Kidney (tissue), 13 donors: ENCODE measurements at regions not wholly inside any gene's neighbourhood (a gene's known extent, or its start where the extent isn't known, plus 50 kb on each side); places are given as distances from the start of the nearest gene placed in this dataset.

ENCODE experiments used
- DNase-seq, 5 donors: peaks; one replicate each; pipeline ENCODE4 v3.0.0-alpha.2; 2013 to 2020
- FAIRE-seq: peaks from 2 replicates; lab custom pipeline; 2012; peaks lifted over from hg19 to GRCh38; lab: Jason Lieb, UNC
- H3K27ac ChIP-seq, 2 donors: one replicate each; pipeline ENCODE4 v1.7.0; 2013; ENCODE audit warnings: low read depth in 2 of 2, low read length in 2 of 2, inconsistent platforms in 1 of 2
- H3K27me3 ChIP-seq: one replicate; pipeline ENCODE4 v1.7.1; 2013; ENCODE audit warnings: low read length, inconsistent platforms; ENCODE audit not compliant: control insufficient read depth, insufficient read depth
- H3K36me3 ChIP-seq, 3 donors: one replicate each; pipeline versions ENCODE4 v1.7.0 to v1.7.1; 2013; ENCODE audit warnings: low read length in 3 of 3, control low read depth in 1 of 3, inconsistent platforms in 1 of 3; ENCODE audit not compliant: insufficient read depth in 3 of 3, control insufficient read depth in 2 of 3
- H3K4me1 ChIP-seq, 3 donors: one replicate each; pipeline versions ENCODE4 v1.7.0 to v1.7.1; 2013; ENCODE audit warnings: low read length in 3 of 3, inconsistent platforms in 1 of 3, low read depth in 1 of 3; ENCODE audit not compliant: control insufficient read depth in 2 of 3, insufficient read depth in 2 of 3
- H3K4me3 ChIP-seq, 3 donors: one replicate each; pipeline versions ENCODE4 v1.7.0 to v1.8.1; 2013; ENCODE audit warnings: low read length in 3 of 3, control low read depth in 1 of 3, inconsistent platforms in 1 of 3
- H3K9ac ChIP-seq, 3 donors: one replicate each; pipeline versions ENCODE4 v1.7.0 to v1.7.1; 2013; ENCODE audit warnings: low read length in 3 of 3, control low read depth in 1 of 3, inconsistent platforms in 1 of 3
- H3K9me3 ChIP-seq, 3 donors: one replicate each; pipeline versions ENCODE4 v1.7.0 to v1.7.1; 2013; ENCODE audit warnings: low read length in 3 of 3, control low read depth in 1 of 3, inconsistent platforms in 1 of 3; ENCODE audit not compliant: control insufficient read depth in 2 of 3, insufficient read depth in 1 of 3
- intact Hi-C: fragments of 100-400 bp; cut with DNase I; formaldehyde crosslinking; loops from one replicate; pipeline ENCODE4 v1.11.1; 2022
- TF ChIP-seq, protein P1 (sequence below): IDR thresholded peaks from 3 replicates; pipeline ENCODE4 v1.5.1; 2012; ENCODE audit warnings: mild to moderate bottlenecking, moderate library complexity, borderline replicate concordance; ENCODE audit not compliant: insufficient read depth; ENCODE audit errors: extremely low read depth
- donor health status: control.
- donor health status: control.
- donor health status: control.
- donor health status: control.
- donor health status: control.
- donor health status: DM: yes; HTN: yes; CAD: no.
- donor health status: Normal renal cell carcinoma (clear cell type).

DNA sequence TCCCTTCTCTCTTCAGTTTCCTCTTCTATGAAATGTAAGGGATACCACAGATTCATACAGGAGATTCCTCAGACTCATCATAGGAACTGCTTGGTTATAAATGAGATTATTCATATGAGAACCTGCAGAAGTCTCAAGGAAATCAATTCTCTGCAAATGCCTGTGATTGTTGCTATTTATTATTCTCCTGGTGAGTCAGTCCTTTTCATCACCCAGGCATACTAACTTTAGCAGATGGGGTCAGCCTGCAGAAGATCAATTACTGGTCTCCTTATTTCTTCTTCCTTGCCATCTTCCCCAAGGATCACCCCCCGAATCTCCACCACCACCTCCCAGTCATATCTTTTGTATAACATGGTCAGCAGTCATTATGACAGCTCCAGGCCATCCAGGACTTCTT is 53.8 kb upstream of the DCP1A start:
- no peak overlapping the region for H3K4me3 ChIP-seq
- no peak for FAIRE-seq
- H3K9me3 ChIP-seq: no peaks in the 10 kb centered on the region
- H3K4me1 ChIP-seq: no peaks in the 10 kb centered on the region
- intact Hi-C loops: no loop called here
- no peaks in the 10 kb centered on the region for H3K36me3 ChIP-seq
- TF ChIP-seq, protein P1, sequence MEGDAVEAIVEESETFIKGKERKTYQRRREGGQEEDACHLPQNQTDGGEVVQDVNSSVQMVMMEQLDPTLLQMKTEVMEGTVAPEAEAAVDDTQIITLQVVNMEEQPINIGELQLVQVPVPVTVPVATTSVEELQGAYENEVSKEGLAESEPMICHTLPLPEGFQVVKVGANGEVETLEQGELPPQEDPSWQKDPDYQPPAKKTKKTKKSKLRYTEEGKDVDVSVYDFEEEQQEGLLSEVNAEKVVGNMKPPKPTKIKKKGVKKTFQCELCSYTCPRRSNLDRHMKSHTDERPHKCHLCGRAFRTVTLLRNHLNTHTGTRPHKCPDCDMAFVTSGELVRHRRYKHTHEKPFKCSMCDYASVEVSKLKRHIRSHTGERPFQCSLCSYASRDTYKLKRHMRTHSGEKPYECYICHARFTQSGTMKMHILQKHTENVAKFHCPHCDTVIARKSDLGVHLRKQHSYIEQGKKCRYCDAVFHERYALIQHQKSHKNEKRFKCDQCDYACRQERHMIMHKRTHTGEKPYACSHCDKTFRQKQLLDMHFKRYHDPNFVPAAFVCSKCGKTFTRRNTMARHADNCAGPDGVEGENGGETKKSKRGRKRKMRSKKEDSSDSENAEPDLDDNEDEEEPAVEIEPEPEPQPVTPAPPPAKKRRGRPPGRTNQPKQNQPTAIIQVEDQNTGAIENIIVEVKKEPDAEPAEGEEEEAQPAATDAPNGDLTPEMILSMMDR: no peak
- DNase-seq: no peak
- no peak overlapping the region for H3K9ac ChIP-seq
- H3K27ac ChIP-seq: no peak overlapping the region
- H3K27me3 ChIP-seq: no peaks in the 10 kb centered on the region

DNA sequence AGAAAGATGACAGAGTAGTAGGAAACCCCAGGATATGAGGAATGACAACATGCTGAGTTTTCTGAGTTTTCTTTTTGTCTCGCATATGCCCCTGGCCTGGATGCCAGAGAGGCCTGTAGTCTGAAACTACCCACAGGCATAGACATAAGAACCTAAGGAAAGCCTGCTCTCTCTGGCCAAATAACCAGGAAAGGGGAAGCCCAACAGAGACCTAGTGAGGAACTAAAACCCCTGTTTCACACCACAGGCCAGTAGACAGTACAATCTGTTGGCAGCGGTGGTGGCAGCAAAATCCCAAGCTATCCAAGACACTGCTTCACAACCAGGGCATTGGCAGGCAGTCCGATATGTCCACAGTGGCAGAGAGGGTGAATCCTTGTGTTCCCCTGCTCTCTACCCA is 55.0 kb upstream of the DCP1A start:
- intact Hi-C loops: no loop called here
- no peak for DNase-seq
- TF ChIP-seq, protein P1: no peak
- no peak overlapping the region for H3K9ac ChIP-seq
- no peak for FAIRE-seq
- no peaks in the 10 kb centered on the region for H3K36me3 ChIP-seq
- H3K4me1 ChIP-seq: no peaks in the 10 kb centered on the region
- H3K27ac ChIP-seq: no peak overlapping the region
- H3K27me3 ChIP-seq: no peaks in the 10 kb centered on the region
- no peaks in the 10 kb centered on the region for H3K9me3 ChIP-seq
- H3K4me3 ChIP-seq: no peak overlapping the region

DNA sequence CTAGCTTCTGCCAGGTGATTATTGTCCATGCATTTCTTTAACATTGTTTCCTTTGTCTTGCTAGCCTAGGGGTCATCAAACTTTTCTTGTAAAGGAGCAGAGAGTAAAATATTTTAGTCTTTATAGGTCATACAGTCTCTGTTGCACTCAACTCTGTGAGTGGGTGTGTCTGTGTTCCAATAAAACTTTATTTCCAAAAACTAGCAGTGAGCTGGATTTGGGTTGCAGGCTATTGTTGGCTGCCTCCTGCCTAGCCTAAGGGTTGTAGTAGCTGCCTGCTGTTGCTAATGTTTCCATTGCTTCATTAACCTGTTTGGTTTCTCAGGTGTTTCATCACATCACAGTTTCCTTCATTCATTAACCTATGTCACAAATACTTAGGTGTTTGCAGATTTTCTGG is 64.0 kb upstream of the DCP1A start:
- no peak overlapping the region for H3K27ac ChIP-seq
- H3K27me3 ChIP-seq: no peaks in the 10 kb centered on the region
- no peaks in the 10 kb centered on the region for H3K4me1 ChIP-seq
- no peaks in the 10 kb centered on the region for H3K36me3 ChIP-seq
- FAIRE-seq (no peak), DNase-seq (no peak)
- H3K9ac ChIP-seq: no peak overlapping the region
- TF ChIP-seq, protein P1: no peak
- intact Hi-C loops: no loop called here
- peaks cover 0 to 8% (median 6%) of the 10 kb centered on the region in 3 donors for H3K9me3 ChIP-seq
- H3K4me3 ChIP-seq: no peak overlapping the region

DNA sequence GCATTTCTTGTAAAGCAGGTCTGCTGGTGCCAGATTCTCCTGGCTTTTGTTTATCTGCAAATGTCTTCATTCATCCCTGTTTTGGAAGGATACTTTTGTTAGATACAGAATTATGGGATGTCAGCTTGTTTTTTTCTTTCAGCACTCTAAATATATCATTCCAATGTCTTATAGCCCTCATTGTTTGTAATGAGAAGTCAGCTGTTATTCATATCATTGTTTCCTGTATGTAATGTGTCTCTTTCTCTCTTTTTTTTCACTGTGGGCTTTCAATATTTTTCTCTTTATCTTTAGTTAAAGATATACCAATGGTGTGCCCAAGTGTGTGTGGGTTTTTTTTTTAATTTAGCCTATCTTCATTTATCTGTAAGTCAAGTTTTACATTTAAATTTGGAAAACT is 65.6 kb upstream of the DCP1A start:
- DNase-seq: no peak
- TF ChIP-seq, protein P1: no peak
- no peaks in the 10 kb centered on the region for H3K36me3 ChIP-seq
- no peak overlapping the region for H3K27ac ChIP-seq
- no peaks in the 10 kb centered on the region for H3K27me3 ChIP-seq
- H3K4me3 ChIP-seq: no peak overlapping the region
- FAIRE-seq: no peak
- peaks cover 0 to 8% (median 6%) of the 10 kb centered on the region in 3 donors for H3K9me3 ChIP-seq
- no peaks in the 10 kb centered on the region for H3K4me1 ChIP-seq
- no peak overlapping the region for H3K9ac ChIP-seq
- intact Hi-C loops: no loop called here
